ENCODE measurements at regions not wholly inside any gene's neighbourhood (a gene's known extent, or its start where the extent isn't known, plus 50 kb on each side); places are given as distances from the start of the nearest gene placed in this dataset.

DNA sequence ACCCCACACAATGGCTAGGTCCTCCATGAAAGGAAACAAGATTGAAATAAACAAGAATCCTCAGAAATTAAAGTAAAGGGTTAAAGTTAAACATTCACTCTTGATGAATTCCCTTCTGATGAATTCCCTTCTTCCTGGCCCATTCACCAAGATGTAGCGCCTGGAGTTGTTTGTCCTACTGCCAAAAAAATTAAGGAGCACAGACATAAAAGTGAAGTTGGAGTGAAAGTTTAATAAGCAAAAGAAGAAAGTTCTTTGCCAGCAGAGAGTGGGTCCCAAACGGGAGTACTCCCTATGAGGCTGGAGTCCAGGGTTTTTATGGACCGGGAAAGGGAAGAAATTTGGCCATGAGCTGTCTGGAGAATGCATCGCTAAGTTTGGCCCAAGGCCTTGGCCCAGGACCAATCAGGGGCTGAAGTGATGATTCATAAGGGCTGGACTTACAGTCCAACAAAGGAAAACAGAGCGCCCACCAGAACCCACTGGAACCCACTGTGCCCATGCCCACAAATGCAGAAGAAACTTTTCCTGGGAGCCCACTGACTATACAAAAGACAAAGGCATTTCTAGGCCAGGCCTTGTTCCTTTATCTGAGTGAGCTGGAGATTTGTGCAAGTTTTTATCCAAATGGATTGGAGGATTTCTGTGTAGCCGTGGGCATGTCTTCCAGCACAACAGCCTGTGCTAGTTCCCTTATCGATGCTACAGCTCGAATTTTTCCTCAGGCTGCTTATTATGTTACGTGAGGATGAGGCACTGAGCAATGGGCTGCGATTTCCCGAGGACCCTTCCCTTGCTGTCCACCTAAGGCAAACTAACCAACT is 1561.6 kb downstream of the OTOL1 start (continued):
- TF ChIP-seq, protein P1, sequence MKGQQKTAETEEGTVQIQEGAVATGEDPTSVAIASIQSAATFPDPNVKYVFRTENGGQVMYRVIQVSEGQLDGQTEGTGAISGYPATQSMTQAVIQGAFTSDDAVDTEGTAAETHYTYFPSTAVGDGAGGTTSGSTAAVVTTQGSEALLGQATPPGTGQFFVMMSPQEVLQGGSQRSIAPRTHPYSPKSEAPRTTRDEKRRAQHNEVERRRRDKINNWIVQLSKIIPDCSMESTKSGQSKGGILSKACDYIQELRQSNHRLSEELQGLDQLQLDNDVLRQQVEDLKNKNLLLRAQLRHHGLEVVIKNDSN (CRISPR knock-in tag; IDR thresholded peaks at IDR 0.05) = no peak
- TF ChIP-seq ZZZ3 (IDR thresholded peaks at IDR 0.05) = no peak
- TF ChIP-seq SIN3B (IDR thresholded peaks at IDR 0.05; ENCODE audit: low read depth) = no peak

DNA sequence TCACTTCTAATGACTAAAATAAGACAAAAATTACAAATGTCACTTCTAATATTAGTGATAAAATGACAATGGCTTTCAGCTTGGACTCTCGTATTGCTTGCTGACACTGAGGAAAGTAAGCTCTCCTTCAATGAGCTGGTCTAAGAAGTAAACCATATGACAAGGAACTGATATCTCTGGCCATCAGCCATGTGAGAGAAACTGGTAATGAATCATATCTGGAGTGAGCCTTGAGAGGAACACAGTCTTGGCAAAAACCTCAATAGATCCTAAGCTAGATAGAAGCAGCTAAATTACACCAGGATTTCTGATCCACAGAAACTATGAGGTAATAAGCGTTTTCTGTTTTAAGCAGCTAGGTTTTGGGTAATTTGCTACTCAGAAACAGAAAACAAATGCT is 1575.1 kb downstream of the OTOL1 start:
- H3K4me2 ChIP-seq (ENCODE audit: insufficient read depth, low read length) = no peak overlapping the region
- H2AFZ ChIP-seq (ENCODE audit: low read depth, low read length) = no peak overlapping the region
- WGBS (ENCODE audit: insufficient coverage, low coverage, missing lambda C conversion rate) = 0% methylated on average over 2 of the region's 2 CpGs
- H3K9me3 ChIP-seq (replicated peaks; ENCODE audit: control insufficient read depth, insufficient read depth, low read depth, low read length) = no peaks in the 10 kb centered on the region
- no peak overlapping the region for H3K4me3 ChIP-seq
- FAIRE-seq (no peak), ATAC-seq (no peak), DNase-seq (ENCODE audit: extremely low read depth in 1 of 4, low spot score in 3 of 4) (no peak)
- no peaks in the 10 kb centered on the region for H3K79me2 ChIP-seq (ENCODE audit: control insufficient read depth, insufficient read depth, low read length)
- intact Hi-C loops (cut with micrococcal nuclease) (no loop called here), in situ Hi-C loops (cut with MboI) (no loop called here)
- POLR2A ChIA-PET = no interaction called here
- CTCF ChIA-PET (ENCODE audit: low intra/inter-chr PET ratio) = no interaction called here
- no peak overlapping the region for H3K27ac ChIP-seq (ENCODE audit: extremely low read depth, low read depth, low read length)
- H3K36me3 ChIP-seq (ENCODE audit: control insufficient read depth, insufficient read depth, low read length) = no peaks in the 10 kb centered on the region
- TF ChIP-seq CEBPB (tag; IDR thresholded peaks at IDR 0.05) (no peak), CBX1 (IDR thresholded peaks at IDR 0.05; ENCODE audit: low read depth) (no peak), ETV5 (CRISPR knock-in tag; IDR thresholded peaks at IDR 0.05; ENCODE audit: low read depth) (no peak), HDGF (IDR thresholded peaks at IDR 0.05) (no peak), ZZZ3 (IDR thresholded peaks at IDR 0.05) (no peak), XRCC5 (IDR thresholded peaks at IDR 0.05; ENCODE audit: low read depth, low read length) (no peak), ZBTB7A (IDR thresholded peaks at IDR 0.05; ENCODE audit: borderline replicate concordance, control insufficient read depth, low read depth, low read length) (no peak), MTA1 (IDR thresholded peaks at IDR 0.05; ENCODE audit: borderline replicate concordance) (no peak)
- TF ChIP-seq, protein P2, sequence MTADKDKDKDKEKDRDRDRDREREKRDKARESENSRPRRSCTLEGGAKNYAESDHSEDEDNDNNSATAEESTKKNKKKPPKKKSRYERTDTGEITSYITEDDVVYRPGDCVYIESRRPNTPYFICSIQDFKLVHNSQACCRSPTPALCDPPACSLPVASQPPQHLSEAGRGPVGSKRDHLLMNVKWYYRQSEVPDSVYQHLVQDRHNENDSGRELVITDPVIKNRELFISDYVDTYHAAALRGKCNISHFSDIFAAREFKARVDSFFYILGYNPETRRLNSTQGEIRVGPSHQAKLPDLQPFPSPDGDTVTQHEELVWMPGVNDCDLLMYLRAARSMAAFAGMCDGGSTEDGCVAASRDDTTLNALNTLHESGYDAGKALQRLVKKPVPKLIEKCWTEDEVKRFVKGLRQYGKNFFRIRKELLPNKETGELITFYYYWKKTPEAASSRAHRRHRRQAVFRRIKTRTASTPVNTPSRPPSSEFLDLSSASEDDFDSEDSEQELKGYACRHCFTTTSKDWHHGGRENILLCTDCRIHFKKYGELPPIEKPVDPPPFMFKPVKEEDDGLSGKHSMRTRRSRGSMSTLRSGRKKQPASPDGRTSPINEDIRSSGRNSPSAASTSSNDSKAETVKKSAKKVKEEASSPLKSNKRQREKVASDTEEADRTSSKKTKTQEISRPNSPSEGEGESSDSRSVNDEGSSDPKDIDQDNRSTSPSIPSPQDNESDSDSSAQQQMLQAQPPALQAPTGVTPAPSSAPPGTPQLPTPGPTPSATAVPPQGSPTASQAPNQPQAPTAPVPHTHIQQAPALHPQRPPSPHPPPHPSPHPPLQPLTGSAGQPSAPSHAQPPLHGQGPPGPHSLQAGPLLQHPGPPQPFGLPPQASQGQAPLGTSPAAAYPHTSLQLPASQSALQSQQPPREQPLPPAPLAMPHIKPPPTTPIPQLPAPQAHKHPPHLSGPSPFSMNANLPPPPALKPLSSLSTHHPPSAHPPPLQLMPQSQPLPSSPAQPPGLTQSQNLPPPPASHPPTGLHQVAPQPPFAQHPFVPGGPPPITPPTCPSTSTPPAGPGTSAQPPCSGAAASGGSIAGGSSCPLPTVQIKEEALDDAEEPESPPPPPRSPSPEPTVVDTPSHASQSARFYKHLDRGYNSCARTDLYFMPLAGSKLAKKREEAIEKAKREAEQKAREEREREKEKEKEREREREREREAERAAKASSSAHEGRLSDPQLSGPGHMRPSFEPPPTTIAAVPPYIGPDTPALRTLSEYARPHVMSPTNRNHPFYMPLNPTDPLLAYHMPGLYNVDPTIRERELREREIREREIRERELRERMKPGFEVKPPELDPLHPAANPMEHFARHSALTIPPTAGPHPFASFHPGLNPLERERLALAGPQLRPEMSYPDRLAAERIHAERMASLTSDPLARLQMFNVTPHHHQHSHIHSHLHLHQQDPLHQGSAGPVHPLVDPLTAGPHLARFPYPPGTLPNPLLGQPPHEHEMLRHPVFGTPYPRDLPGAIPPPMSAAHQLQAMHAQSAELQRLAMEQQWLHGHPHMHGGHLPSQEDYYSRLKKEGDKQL (CRISPR knock-in tag; IDR thresholded peaks at IDR 0.05; ENCODE audit: borderline replicate concordance) = no peak
- H3K9ac ChIP-seq (ENCODE audit: insufficient read depth in 1 of 2, low read depth in 2 of 2, low read length in 2 of 2) = no peak overlapping the region
- H3K4me1 ChIP-seq (replicated peaks in 1 of 2; ENCODE audit: control insufficient read depth in 2 of 2, insufficient read depth in 2 of 2, low read length in 2 of 2) = no peaks in the 10 kb centered on the region
- BruUV-seq (replicated peaks) = no TSS peak
- no peaks in the 10 kb centered on the region for H3K9me1 ChIP-seq (ENCODE audit: control insufficient read depth, insufficient read depth, low read length)
- no peaks in the 10 kb centered on the region for H4K20me1 ChIP-seq (replicated peaks; ENCODE audit: control insufficient read depth, insufficient read depth, low read length)
- H3K27me3 ChIP-seq (ENCODE audit: control insufficient read depth in 2 of 2, insufficient read depth in 2 of 2, low read length in 2 of 2) = no peaks in the 10 kb centered on the region
